SKM-1 treated with dmso at 0.1 percent for 144 hours (cell line): ENCODE measurements at regions not wholly inside any gene's neighbourhood (a gene's known extent, or its start where the extent isn't known, plus 50 kb on each side); places are given as distances from the start of the nearest gene placed in this dataset.

Experiments used
- DNase-seq: peaks from one replicate; lab custom pipeline; 2025; ENCODE audit not compliant: unreplicated experiment; lab: John Stamatoyannopoulos, UW

GRCh38 chr12:124459852-124460645 is 107.4 kb downstream of the NCOR2 start:
- no peak for DNase-seq

GRCh38 chr12:124458992-124459851 is 108.2 kb downstream of the NCOR2 start:
- DNase-seq = no peak

- DNase-seq = no peak
These were observed 109.0 kb downstream of the NCOR2 start for GRCh38 chr12:124458220-124458991.

GRCh38 chr12:124457287-124458219 is 109.9 kb downstream of the NCOR2 start:
- peak; percentile 77 for DNase-seq

GRCh38 chr12:124456652-124457152 is 110.7 kb downstream of the NCOR2 start:
- DNase-seq = no peak

- no peak for DNase-seq
These were observed 111.2 kb downstream of the NCOR2 start for GRCh38 chr12:124456133-124456651.

GRCh38 chr12:124455336-124455735 is 112.1 kb downstream of the NCOR2 start:
- no peak for DNase-seq

GRCh38 chr12:124454735-124455134 is 112.7 kb downstream of the NCOR2 start:
- no peak for DNase-seq

GRCh38 chr12:124454352-124454725 is 113.1 kb downstream of the NCOR2 start:
- no peak for DNase-seq

- peak; percentile 68 for DNase-seq
These were observed 113.7 kb downstream of the NCOR2 start for GRCh38 chr12:124453419-124454351.

- DNase-seq = no peak
These were observed 114.7 kb downstream of the NCOR2 start for GRCh38 chr12:124452576-124453331.

GRCh38 chr12:124451637-124452243 is 115.7 kb downstream of the NCOR2 start:
- no peak for DNase-seq

GRCh38 chr12:124451016-124451415 is 116.4 kb downstream of the NCOR2 start:
- DNase-seq = no peak

GRCh38 chr12:124450376-124450750 is 117.0 kb downstream of the NCOR2 start:
- DNase-seq = no peak

- DNase-seq = no peak
These were observed 117.6 kb downstream of the NCOR2 start for GRCh38 chr12:124449623-124450375.

- no peak for DNase-seq
These were observed 118.3 kb downstream of the NCOR2 start for GRCh38 chr12:124448955-124449622.
